ENCODE measurements at regions not wholly inside any gene's neighbourhood (a gene's known extent, or its start where the extent isn't known, plus 50 kb on each side); places are given as distances from the start of the nearest gene placed in this dataset.
"Not testable (repeated sequence)": the region's sequence is repeated elsewhere in the genome, so short reads cannot be mapped to it uniquely, and the experiment has no call there.

DNA sequence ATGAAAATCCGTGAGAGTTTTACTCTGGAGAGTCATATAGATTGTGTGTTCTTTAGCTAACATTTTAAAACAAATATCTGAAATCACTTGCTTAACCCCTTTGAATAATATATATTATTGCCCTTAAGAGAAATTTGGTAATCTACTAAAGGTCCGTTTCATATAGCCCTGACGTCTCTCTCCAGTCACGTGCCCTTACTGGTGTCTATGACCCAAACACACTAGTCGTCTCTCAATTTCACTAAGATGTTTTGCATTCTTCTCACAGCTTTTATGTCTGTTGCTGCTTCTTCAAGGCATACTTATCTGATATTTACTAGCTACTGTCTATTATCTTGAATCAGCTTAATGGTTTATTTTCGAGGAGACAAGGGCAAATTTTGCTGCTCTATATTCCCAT, 409.9 kb downstream of the KCNJ18 start (continued):
- TF ChIP-seq, protein P1, sequence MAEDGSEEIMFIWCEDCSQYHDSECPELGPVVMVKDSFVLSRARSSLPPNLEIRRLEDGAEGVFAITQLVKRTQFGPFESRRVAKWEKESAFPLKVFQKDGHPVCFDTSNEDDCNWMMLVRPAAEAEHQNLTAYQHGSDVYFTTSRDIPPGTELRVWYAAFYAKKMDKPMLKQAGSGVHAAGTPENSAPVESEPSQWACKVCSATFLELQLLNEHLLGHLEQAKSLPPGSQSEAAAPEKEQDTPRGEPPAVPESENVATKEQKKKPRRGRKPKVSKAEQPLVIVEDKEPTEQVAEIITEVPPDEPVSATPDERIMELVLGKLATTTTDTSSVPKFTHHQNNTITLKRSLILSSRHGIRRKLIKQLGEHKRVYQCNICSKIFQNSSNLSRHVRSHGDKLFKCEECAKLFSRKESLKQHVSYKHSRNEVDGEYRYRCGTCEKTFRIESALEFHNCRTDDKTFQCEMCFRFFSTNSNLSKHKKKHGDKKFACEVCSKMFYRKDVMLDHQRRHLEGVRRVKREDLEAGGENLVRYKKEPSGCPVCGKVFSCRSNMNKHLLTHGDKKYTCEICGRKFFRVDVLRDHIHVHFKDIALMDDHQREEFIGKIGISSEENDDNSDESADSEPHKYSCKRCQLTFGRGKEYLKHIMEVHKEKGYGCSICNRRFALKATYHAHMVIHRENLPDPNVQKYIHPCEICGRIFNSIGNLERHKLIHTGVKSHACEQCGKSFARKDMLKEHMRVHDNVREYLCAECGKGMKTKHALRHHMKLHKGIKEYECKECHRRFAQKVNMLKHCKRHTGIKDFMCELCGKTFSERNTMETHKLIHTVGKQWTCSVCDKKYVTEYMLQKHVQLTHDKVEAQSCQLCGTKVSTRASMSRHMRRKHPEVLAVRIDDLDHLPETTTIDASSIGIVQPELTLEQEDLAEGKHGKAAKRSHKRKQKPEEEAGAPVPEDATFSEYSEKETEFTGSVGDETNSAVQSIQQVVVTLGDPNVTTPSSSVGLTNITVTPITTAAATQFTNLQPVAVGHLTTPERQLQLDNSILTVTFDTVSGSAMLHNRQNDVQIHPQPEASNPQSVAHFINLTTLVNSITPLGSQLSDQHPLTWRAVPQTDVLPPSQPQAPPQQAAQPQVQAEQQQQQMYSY (CRISPR knock-in tag; IDR thresholded peaks at IDR 0.05), result no peak
- TF ChIP-seq CREM (CRISPR knock-in tag; IDR thresholded peaks at IDR 0.05) (no peak), FOXP1 (CRISPR knock-in tag; IDR thresholded peaks at IDR 0.05; ENCODE audit: borderline replicate concordance) (no peak), NR3C1 (CRISPR knock-in tag; conservative IDR thresholded peaks at IDR 0.05; ENCODE audit: low read depth) (no peak)

DNA sequence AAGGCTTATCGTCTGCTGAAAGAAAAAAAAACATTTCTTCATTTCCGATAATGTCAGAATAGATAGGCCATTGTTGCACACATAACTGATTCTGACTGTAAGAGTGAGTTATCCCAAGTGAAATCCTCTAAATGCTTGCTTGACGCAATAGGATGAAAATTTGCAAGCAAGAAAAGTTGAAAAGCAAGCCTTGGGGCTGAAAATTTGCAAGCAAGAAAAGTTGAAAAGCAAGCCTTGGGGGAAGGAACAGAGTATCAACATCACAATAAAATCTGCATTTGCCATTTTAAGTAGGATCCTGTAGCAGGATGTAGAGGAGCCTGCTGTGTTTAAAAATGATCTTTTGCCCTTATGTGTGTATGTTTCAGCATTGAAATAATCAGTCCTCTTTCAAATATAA, 424.4 kb downstream of the KCNJ18 start:
- H3K27me3 Mint-ChIP-seq (ENCODE audit: low read depth); CTCF ChIA-PET; POLR2A ChIA-PET; DNase-seq (ENCODE audit: low spot score): not testable (repeated sequence)
- H3K4me1 Mint-ChIP-seq, result peaks cover 52% of the 10 kb centered on the region
- ATAC-seq, result peak; percentile 78
- peaks cover 12% of the 10 kb centered on the region for H3K36me3 Mint-ChIP-seq
- H3K4me3 Mint-ChIP-seq, result peak overlapping the region; percentile 49
- H3K9me3 Mint-ChIP-seq, result peaks cover 17% of the 10 kb centered on the region
- peak overlapping the region; percentile 93 for H3K27ac Mint-ChIP-seq

DNA sequence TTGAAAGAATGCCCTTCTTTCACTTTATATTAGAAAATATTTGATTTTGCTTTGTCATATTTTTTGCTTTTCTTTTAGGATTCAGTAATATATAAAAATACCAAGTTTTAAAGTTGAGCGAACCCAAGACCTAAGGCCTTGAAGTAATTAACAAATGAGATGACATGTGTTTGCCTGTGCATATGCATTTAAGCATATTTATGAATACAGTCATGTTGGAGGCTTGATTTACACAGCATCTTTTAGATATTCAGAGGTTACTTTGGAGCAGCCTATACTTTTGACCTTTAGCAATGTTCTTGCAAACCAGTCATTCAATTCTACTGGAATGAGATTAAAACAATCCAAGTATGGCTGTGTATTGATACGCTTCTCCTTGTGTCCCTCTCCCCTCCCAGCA, 425.1 kb downstream of the KCNJ18 start:
- CTCF ChIA-PET; H3K27me3 Mint-ChIP-seq (ENCODE audit: low read depth); POLR2A ChIA-PET; DNase-seq (ENCODE audit: low spot score); H3K4me3 Mint-ChIP-seq; H3K36me3 Mint-ChIP-seq; ATAC-seq: not testable (repeated sequence)
- Mint-ChIP-seq H3K27ac (peak overlapping the region; percentile 93), H3K4me1 (peaks cover 59% of the 10 kb centered on the region), H3K9me3 (peaks cover 12% of the 10 kb centered on the region)

DNA sequence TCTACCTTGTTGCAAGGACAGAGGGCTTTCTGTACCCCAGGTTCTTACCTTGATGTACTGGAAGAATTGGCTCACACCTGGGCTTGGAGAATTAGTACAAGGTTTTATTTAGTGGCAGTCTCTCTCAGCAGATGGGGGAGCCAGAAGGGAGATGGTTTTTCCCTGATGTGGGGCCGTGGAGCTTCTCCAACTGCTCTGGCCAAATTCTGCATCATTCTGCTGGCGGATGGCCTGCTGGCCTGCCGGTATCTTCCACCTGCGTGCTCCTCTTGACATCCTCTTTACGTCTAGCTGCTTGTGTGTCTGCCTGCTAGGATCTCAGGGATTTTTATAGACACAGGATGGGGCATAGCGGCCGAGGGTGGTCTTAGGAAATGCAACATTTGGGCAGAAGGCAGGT, 426.7 kb downstream of the KCNJ18 start:
- H3K4me3 Mint-ChIP-seq; POLR2A ChIA-PET; H3K9me3 Mint-ChIP-seq; H3K27me3 Mint-ChIP-seq (ENCODE audit: low read depth); H3K27ac Mint-ChIP-seq; H3K36me3 Mint-ChIP-seq; DNase-seq (ENCODE audit: low spot score); ATAC-seq; CTCF ChIA-PET: not testable (repeated sequence)
- peaks cover 59% of the 10 kb centered on the region for H3K4me1 Mint-ChIP-seq

DNA sequence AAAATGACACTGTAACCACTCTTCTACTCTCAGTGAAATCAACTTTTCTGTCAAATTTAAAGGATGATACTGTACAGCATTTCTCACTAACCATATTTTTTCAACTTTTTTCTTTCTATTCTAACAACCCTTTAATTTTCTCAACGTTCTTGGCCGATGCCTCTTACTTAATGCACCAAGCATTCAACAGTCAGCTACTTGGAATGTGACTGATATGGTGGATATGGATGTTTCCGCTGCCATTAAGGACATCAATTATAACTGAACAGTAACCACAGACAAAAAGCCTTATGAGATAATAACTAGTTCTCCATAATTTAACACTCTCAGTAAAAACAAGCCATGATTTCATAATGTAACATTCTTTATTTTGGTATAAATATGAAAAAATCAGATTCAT, 427.4 kb downstream of the KCNJ18 start:
- Mint-ChIP-seq H3K27ac (0 out of 2 replicates have a peak overlapping the region, but pooled peaks have one; percentile 18), H3K4me1 (peaks cover 59% of the 10 kb centered on the region)
- H3K36me3 Mint-ChIP-seq; H3K4me3 Mint-ChIP-seq; CTCF ChIA-PET; POLR2A ChIA-PET; ATAC-seq; H3K9me3 Mint-ChIP-seq; H3K27me3 Mint-ChIP-seq (ENCODE audit: low read depth); DNase-seq (ENCODE audit: low spot score): not testable (repeated sequence)

DNA sequence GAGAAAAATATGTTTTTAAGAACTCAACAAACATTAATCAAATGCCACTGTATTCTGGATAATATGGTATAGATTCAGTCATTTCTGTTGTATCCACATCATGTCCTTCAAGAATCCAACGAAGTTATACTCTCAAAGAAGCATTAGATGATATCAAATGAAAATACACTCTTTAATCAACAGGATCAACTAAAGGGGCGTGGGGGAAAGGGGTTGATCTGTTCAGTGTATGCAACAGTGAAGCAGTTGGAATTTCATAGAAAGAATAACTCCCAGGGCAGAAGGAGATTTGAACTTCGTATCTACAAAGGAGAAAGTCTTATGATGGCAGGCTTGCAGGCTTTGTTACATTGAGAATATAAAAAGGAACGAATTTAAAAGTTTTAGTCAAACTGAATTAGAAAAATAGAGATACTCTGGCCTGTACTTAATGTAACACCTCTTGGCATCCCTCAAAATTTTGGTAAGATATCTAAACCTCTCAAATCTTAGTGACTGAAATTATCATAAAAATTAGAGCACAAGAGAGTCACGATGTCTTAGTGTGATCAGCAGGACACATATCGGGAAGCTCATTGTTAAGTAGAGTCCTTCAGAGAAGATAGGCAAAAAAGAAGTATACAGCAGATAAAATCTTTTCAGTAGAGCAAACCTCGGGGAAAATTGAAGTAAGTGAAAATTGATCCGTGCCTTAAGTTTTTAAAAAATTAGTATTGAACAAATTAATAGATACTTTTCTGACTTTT, 431.4 kb downstream of the KCNJ18 start:
- no peak overlapping the region for H3K27ac Mint-ChIP-seq
- peaks cover 29% of the 10 kb centered on the region for H3K4me1 Mint-ChIP-seq
- ChIA-PET POLR2A (no interaction called here), CTCF (no interaction called here)
- peaks cover 16% of the 10 kb centered on the region for H3K9me3 Mint-ChIP-seq
- no peak for TF ChIP-seq TP53 (CRISPR knock-in tag; IDR thresholded peaks at IDR 0.05)
- TF ChIP-seq, protein P2, sequence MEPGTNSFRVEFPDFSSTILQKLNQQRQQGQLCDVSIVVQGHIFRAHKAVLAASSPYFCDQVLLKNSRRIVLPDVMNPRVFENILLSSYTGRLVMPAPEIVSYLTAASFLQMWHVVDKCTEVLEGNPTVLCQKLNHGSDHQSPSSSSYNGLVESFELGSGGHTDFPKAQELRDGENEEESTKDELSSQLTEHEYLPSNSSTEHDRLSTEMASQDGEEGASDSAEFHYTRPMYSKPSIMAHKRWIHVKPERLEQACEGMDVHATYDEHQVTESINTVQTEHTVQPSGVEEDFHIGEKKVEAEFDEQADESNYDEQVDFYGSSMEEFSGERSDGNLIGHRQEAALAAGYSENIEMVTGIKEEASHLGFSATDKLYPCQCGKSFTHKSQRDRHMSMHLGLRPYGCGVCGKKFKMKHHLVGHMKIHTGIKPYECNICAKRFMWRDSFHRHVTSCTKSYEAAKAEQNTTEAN (CRISPR knock-in tag; IDR thresholded peaks at IDR 0.05), result no peak
- TF ChIP-seq ZNF263 (CRISPR knock-in tag; IDR thresholded peaks at IDR 0.05; ENCODE audit: low read depth), result no peak
- TF ChIP-seq NR3C1 (CRISPR knock-in tag; conservative IDR thresholded peaks at IDR 0.05; ENCODE audit: low read depth), result no peak
- TF ChIP-seq, protein P3, sequence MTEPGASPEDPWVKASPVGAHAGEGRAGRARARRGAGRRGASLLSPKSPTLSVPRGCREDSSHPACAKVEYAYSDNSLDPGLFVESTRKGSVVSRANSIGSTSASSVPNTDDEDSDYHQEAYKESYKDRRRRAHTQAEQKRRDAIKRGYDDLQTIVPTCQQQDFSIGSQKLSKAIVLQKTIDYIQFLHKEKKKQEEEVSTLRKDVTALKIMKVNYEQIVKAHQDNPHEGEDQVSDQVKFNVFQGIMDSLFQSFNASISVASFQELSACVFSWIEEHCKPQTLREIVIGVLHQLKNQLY (CRISPR knock-in tag; IDR thresholded peaks at IDR 0.05), result no peak
- no peaks in the 10 kb centered on the region for H3K27me3 Mint-ChIP-seq (ENCODE audit: low read depth)
- peaks cover 6% of the 10 kb centered on the region for H3K36me3 Mint-ChIP-seq
- DNase-seq (ENCODE audit: low spot score) (no peak), ATAC-seq (no peak)
- no peak overlapping the region for H3K4me3 Mint-ChIP-seq

Data from WTC11 (cell line).